GM21381 (cell line): ENCODE measurements at regions not wholly inside any gene's neighbourhood (a gene's known extent, or its start where the extent isn't known, plus 50 kb on each side); places are given as distances from the start of the nearest gene placed in this dataset.
"Not testable (repeated sequence)": the region's sequence is repeated elsewhere in the genome, so short reads cannot be mapped to it uniquely, and the experiment has no call there.

ENCODE experiments used
- ATAC-seq: cut with Tn5 transposase; IDR thresholded peaks from one replicate; pipeline ENCODE4 v1.9.1; 2021; ENCODE audit warnings: mild to moderate bottlenecking, moderate library complexity; ENCODE audit not compliant: unreplicated experiment

- no peak for ATAC-seq
Observed at GRCh38 chr2:48210189-48210588, 104.3 kb upstream of the FOXN2 start.

GRCh38 chr2:48213646-48214045 is 100.8 kb upstream of the FOXN2 start:
- no peak for ATAC-seq

GRCh38 chr2:48218169-48218568 is 96.3 kb upstream of the FOXN2 start:
- no peak for ATAC-seq

GRCh38 chr2:48219234-48219554 is 95.3 kb upstream of the FOXN2 start:
- no peak for ATAC-seq

- no peak for ATAC-seq
Observed at GRCh38 chr2:48219555-48220436, 94.7 kb upstream of the FOXN2 start.

- ATAC-seq = no peak
Observed at GRCh38 chr2:48220501-48220900, 94.0 kb upstream of the FOXN2 start.

GRCh38 chr2:48221846-48222516 is 92.5 kb upstream of the FOXN2 start:
- no peak for ATAC-seq

GRCh38 chr2:48227617-48228344 is 86.7 kb upstream of the FOXN2 start:
- ATAC-seq = peak; percentile 82

GRCh38 chr2:48228345-48228684 is 86.2 kb upstream of the FOXN2 start:
- peak; percentile 46 for ATAC-seq

- ATAC-seq = no peak
Observed at GRCh38 chr2:48229063-48229462, 85.4 kb upstream of the FOXN2 start.

GRCh38 chr2:48230834-48231233 is 83.6 kb upstream of the FOXN2 start:
- ATAC-seq = no peak

- no peak for ATAC-seq
Observed at GRCh38 chr2:48232351-48232750, 82.1 kb upstream of the FOXN2 start.

- ATAC-seq = no peak
Observed at GRCh38 chr2:48233005-48233404, 81.5 kb upstream of the FOXN2 start.

- not testable (repeated sequence) for ATAC-seq
Observed at GRCh38 chr2:48233824-48234223, 80.7 kb upstream of the FOXN2 start.

- ATAC-seq = no peak
Observed at GRCh38 chr2:48235076-48235475, 79.4 kb upstream of the FOXN2 start.

GRCh38 chr2:48238381-48238780 is 76.1 kb upstream of the FOXN2 start:
- no peak for ATAC-seq

- ATAC-seq = no peak
Observed at GRCh38 chr2:48240912-48241311, 73.6 kb upstream of the FOXN2 start.

GRCh38 chr2:48247206-48247605 is 67.3 kb upstream of the FOXN2 start:
- ATAC-seq = no peak

GRCh38 chr2:48248251-48248933 is 66.1 kb upstream of the FOXN2 start:
- ATAC-seq = peak; percentile 79

GRCh38 chr2:48249025-48249424 is 65.5 kb upstream of the FOXN2 start:
- ATAC-seq = no peak
